ENCODE measurements at regions not wholly inside any gene's neighbourhood (a gene's known extent, or its start where the extent isn't known, plus 50 kb on each side); places are given as distances from the start of the nearest gene placed in this dataset.

DNA sequence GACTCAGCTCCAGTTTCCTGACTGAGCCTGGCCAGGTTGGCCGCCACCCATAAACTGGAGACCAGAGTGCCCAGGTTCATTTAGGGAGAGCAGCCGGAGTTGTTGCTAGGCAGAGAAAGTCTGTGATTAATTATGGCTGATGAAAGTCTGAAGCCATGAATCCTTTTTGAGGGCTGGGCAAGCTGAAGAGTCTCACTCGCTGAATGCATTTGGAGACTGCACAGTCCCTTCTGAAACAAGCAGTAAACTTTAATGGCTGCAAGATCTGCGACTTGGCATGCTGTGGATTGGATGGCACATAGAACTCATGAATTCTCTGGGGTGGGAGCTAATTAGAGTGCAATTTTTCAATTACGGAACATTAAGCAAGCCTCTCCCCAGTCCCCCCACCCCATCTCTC is 282.1 kb downstream of the RPLP1 start:
- DNase-seq, result no peak

- DNase-seq, result peak in 2 of 51 donors; percentile 20 to 36
Measured at GRCh38 chr15:69735121-69735520, 282.5 kb downstream of the RPLP1 start.

DNA sequence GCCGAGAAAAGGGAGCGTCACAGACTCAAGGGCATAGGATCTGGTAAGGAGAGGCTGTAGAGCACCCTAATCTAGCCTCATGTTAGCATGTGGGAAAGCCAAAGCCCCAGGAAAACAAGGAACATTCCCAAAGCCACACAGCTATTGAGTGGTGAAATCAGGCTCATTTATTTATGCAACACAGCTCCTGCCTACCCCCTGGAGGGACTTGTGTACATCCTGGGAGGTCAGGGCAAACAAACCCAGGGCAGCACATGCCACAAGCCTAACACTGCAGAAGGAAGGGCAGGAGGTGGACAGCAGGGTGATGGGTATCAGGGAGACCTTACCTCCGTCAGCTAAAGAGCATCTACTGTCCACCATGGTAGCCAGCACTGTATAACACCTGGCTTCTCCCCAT is 283.5 kb downstream of the RPLP1 start:
- DNase-seq, result no peak

DNA sequence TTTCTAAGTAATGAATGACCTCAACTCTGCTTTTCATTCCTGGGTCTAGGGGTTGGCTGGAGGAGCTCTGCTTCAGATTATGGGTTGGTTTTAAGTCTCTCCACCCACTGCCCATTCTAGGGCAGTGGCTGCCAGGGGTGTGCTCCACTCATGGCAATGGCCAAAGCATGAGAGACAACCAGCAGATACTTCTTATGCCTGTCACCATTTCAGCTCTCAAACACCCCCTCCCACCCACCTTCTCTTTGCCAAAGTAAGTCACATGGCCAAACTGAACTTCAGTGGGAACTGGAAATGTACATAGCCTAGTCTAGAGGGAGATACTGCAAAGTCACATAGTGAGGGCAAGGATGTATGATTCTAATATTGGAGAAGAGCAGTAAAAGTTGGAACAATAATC is 285.3 kb downstream of the RPLP1 start:
- DNase-seq, result no peak

- no peak for DNase-seq
Measured at GRCh38 chr15:69740684-69741083, 288.1 kb downstream of the RPLP1 start.

- DNase-seq, result peak in 1 of 51 donors; percentile 29
Measured at GRCh38 chr15:69742361-69742760, 289.7 kb downstream of the RPLP1 start.

GRCh38 chr15:69743091-69743490 is 290.5 kb downstream of the RPLP1 start:
- DNase-seq, result no peak

DNA sequence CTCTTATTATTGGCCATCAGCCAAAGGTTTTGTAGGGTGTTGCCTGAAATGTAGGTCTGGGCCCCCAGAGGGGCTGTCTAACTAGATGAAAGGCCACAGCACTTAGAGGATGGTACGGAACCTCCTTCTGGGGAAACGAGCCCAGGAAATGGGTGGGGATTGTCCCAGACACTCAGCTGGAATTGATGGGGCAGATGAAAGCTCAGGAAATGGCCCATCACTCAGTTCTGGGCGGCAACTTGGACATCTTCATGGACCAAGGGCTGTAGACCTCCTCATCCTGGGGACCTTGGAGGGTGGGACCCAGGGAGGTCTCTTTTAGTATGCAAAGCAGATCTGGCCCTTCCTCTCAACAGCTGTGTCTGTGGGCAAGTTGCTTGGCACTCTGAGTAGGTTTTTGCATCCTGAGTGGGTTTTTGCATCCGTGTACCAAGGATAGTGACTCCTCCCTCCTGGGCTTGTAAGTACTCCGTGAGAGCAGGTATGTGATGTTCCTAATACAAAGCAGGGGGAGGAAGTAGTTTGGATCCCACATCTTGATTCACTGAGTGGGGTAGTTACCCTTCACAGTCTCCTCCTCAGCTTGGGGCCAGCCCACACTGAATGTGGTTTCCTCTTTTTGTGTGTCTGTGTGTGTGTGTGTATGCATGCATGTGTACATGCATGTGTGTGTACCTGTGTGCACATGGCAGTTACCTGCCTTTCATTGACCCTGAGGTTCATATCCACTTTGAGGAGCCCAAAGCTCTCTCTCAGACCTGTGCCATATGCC is 292.0 kb downstream of the RPLP1 start:
- no peak for DNase-seq

GRCh38 chr15:69747193-69747592 is 294.6 kb downstream of the RPLP1 start:
- DNase-seq, result no peak

GRCh38 chr15:69748131-69748530 is 295.5 kb downstream of the RPLP1 start:
- no peak for DNase-seq

DNA sequence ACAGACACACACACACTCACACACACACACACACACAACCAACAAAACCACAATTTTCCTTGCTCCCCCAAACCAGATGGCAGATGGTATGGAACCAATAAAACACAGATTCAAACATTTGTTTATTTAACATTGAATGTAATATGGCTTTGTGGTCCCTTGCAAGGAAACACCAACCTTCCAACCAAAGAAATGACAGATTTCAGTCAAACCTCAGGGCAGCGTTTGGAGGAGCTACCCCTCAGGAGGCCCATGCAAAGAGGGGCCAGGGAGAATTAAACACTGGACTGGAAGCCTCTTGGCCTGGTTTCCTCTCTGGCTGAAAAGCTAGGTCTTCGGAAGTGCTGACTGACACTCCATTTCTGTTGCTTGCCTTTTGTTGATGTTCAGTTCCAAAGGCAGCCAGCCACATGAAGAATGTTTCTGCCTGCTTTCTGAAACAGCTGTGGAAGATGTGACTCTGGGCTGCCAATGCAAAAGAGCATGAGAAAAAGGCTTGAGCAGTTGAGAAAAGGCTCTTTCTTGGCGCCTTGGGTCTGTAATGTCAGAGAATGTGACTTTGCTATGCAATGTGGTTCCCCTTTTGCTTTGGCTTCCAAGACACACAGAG is 296.1 kb downstream of the RPLP1 start:
- DNase-seq, result no peak

- no peak for DNase-seq
Measured at GRCh38 chr15:69749274-69749673, 296.7 kb downstream of the RPLP1 start.

DNA sequence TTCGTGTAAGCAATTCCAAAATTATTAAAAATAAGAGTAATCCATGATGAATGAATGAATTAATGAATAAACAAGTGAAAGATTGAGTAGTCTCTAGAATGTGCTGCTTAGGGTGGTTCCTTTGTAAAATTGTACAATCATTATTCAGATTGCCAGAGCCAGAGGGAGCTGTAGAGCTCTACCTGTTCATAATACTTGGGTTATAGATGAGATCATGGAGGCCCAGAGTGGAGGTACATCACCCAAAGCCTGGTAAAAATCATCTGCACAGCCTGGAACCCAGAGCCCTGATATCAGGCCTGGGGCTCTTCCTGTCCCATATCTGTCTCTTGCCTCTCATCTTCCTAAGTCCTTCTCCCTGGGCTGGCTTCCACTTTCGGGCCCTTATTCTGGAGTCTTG is 297.2 kb downstream of the RPLP1 start:
- DNase-seq, result no peak

- DNase-seq, result no peak
Measured at GRCh38 chr15:69750253-69750652, 297.6 kb downstream of the RPLP1 start.

DNA sequence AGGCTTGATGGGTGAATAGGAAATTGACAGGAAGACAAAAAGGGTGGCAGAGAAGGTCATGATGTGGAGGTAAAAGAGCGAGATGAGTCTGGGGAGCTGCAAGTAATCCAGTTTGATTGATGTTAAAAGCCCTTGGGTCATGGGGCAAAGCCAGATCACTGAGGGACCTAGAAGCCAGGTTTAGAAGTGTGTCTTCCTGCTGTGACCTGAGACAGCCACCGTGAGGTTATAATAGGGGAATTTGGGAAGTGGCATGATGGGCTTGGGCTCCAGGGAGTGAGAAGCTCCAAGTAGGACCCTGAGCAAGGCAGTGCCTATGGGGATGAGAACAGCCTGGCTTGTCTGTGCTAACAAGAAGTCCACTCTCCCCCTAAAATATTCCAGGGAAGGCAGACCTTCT is 298.5 kb downstream of the RPLP1 start:
- no peak for DNase-seq

DNA sequence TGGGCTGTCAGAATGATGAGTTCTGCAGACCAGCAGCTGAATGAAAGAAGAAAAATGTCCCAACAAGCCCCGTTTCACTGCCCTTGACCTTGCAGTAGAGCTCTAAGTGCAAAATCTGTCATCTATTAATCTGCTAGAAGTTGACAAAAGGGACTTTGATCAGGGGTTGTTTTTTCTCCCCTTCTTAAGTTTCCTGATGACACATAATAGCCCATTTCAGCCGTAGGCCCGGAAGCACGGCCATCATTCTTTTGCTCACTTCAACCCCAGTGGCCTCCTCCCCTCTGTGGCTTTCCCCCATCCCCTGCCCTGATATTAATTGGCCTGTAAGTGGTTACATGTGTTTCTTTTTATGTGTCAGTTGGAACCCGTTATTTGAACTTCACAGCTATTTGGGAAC is 298.9 kb downstream of the RPLP1 start:
- no peak for DNase-seq

GRCh38 chr15:69753867-69754266 is 301.2 kb downstream of the RPLP1 start:
- no peak for DNase-seq

DNA sequence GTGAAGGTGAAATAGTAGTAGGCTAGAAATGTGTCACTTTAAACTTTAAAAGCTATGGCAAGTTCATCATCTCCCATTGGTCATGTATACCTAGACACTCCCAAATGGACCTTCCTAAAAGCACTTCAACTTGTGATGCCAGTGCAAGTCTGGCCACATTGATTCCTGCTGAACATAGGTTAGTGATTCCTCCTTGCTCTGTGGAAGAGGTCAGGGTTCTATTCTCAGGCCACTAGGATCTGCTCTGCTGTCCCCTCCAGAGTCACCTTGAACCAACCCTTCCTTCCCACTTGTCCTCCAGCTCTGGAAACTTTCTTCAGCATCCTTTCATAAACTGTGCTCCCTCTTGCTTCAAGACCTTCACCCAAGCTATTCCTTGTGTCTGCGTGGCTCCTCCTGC is 301.7 kb downstream of the RPLP1 start:
- no peak for DNase-seq

- DNase-seq, result peak in 1 of 51 donors; percentile 9
Measured at GRCh38 chr15:69755551-69756310, 303.1 kb downstream of the RPLP1 start.

DNA sequence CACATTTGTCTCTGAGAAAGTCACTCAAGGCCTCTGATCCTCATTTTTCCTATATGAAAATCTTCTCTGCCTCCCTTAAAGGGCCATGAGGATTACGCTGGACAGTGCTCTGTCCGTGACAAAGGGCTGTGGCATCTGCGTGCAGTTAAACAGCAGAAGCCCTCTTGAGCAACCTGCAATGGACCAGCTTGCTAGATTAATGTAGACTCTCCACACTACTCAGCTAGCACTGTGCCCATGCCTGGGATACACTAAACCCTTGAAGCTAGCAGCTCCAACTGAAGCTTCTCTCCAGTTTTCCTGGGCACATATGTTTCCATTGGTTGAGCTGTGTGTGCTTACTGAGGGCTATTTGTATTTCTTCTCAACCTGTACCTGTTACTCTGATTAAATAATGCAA is 303.8 kb downstream of the RPLP1 start:
- DNase-seq, result no peak

- DNase-seq, result no peak
Measured at GRCh38 chr15:69757186-69757585, 304.6 kb downstream of the RPLP1 start.

GRCh38 chr15:69758291-69758771 is 305.7 kb downstream of the RPLP1 start:
- no peak for DNase-seq
